Gastroesophageal sphincter (tissue), 3 donors: ENCODE measurements at regions not wholly inside any gene's neighbourhood (a gene's known extent, or its start where the extent isn't known, plus 50 kb on each side); places are given as distances from the start of the nearest gene placed in this dataset.

Experiments
- CTCF ChIP-seq, 4 experiments: fragments of 200-600 bp in 2 of 4; fragments of 450-650 bp in 2 of 4; sonication (generic) in 1 of 4; IDR thresholded peaks; one replicate each; pipeline ENCODE4 v1.5.1; 2017 to 2019; ENCODE audit warnings: antibody characterized with exemption in 4 of 4, mild to moderate bottlenecking in 2 of 4, moderate library complexity in 2 of 4
- POLR2A ChIP-seq, 2 donors: fragments of 450-650 bp; IDR thresholded peaks; one replicate each; pipeline ENCODE4 v1.6.1; 2017; ENCODE audit warnings: antibody characterized with exemption in 2 of 2, mild to moderate bottlenecking in 2 of 2, moderate library complexity in 1 of 2
- POLR2AphosphoS5 ChIP-seq: sonication (generic); formaldehyde crosslinking; IDR thresholded peaks from one replicate; pipeline ENCODE4 v1.6.1; 2017; ENCODE audit warnings: antibody characterized with exemption

GRCh38 chr6:78670156-78670555 lies 197.2 kb upstream of the IRAK1BP1 start:
- TF ChIP-seq CTCF (IDR thresholded peaks at IDR 0.05) (no peak), POLR2AphosphoS5 (no peak), POLR2A (IDR thresholded peaks at IDR 0.05) (no peak)
